NCI-H774 (cell line): ENCODE measurements at regions not wholly inside any gene's neighbourhood (a gene's known extent, or its start where the extent isn't known, plus 50 kb on each side); places are given as distances from the start of the nearest gene placed in this dataset.

Experiments
- DNase-seq: peaks from one replicate; lab custom pipeline; 2025; lab: John Stamatoyannopoulos, UW

- DNase-seq, result no peak
Measured at GRCh38 chr5:82335806-82336205, 57.7 kb upstream of the RPS23 start.

DNA sequence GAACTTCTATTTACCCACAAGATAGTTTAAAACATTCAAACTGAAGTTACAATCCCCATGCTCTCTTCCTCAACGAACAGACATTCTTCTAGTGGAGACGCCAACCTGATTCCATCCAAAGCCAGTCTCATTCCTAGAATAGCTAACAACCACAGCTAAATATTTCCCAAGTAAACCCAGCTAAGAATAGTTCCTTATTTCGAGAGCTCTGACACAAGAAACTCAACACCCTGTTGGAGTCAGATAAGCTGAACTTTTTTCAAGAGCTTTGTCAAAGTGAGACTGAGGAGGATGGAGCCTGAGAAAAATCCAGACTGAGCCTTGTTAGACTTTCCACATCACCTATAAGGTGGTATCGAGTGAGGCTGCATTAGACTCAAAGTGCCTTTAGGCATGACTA is 56.7 kb upstream of the RPS23 start:
- DNase-seq, result no peak

DNA sequence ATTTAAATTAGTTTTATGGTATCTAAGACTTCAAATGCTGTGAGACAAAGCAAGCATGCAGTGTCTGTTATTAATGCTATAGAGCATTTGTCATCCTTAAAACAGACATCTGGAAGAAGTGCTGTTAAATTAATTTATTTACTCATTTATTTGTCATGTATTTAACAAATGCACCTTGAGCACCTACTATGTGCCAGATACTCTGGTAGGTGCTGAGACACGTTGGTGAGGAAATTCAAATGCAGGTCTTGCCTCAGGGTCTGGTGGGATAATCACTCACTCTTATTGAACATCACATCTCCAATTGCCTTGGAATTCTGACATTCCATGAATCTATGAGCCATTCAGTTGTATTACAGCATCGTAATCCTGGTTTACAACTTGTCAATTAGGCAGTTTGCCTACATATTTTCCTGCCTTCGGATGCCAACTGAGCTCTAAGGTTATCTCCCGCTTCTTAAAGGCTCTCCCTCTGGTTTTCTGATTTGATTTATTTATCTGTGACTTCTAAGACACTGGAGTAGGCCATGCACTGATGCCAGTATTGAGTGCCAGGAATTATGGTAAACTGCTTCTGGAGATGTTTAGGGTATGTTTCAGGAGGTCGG is 56.0 kb upstream of the RPS23 start:
- DNase-seq, result no peak

DNA sequence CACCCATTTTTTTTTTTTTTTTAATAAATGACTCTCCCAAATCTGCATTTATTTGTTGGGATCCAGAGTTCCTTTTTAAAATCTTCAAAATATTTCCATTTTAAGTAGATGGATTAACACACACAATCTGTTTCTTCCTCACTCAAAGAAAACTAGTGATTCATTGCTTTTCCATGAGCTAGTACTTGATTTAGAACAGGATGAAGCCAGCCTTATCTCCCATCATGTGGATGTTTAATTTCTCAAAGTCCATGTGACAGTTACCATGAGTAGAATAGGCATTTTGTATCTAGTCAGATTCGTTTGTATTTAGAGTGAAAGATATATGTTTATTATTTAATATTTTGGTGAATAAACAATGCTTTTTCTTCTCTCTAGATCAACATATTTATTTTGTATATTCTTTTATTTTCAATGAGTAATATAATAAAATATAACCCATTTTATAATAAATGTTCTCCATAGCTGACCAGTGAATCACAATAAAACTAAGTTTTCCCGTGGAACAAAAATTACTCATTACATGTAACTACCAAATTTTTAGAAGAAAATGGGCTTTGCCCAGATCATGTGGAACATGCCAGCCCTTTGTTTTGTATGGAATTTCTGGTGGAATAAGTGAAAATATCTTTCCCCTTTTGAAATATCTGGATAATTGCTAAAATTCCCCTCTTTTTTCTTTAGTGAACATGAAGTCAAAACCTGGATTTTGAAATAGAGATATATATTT is 54.9 kb upstream of the RPS23 start:
- DNase-seq, result no peak

DNA sequence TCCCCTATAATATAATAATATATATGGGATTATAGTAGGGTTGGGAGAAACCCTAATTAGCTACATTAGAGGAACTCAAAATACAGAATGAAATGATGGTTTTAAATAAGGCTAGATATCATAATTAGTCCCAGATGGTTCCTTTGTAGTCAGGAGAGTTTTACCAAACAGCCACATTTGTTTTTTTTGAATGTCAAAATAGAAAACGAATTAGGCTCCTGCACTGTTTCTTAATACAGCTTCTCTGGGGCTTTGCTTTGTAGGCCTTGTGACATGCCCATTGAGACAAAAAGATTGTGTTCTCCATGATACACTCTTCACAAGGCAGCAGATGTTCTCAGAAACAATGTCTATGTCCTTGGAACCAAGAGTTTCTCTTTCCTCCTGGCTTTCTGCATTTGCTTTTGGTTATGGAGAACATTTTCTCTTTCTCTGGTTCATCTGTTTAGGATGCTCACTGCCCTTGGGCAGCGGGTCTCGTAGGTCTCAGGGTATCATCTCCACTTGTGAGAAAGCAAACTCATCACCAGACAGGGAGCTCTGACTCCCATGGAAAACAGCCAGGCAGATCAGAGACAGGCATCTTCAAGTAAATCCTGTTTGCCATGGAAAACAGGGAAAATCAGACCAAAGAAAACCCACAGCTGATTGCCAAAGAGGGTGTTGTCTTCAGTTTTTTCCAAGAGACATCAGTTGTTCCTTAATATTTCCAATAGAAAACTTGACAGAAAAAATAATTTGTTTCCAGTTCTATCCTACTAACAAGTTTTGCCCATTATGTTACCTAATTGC is 54.1 kb upstream of the RPS23 start:
- no peak for DNase-seq

DNA sequence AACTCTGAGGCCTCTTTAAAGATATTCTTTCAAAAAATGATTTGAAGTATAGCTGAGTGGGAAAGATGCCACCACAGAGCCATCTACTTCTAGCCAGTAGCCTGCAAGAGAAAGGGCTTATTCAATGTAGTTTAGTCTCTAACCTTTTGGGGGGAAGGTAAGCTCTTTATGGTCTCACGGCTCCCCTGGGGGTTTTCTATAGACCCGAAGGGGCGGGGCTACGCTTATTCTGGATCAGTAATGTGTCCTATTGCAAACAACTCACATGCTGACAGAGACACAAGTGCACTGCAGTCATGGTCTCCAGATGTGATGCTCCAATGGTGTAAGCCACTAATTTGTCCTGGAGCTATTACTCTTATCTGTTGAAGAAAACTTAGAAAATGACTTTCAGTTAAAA is 53.4 kb upstream of the RPS23 start:
- DNase-seq, result no peak

DNA sequence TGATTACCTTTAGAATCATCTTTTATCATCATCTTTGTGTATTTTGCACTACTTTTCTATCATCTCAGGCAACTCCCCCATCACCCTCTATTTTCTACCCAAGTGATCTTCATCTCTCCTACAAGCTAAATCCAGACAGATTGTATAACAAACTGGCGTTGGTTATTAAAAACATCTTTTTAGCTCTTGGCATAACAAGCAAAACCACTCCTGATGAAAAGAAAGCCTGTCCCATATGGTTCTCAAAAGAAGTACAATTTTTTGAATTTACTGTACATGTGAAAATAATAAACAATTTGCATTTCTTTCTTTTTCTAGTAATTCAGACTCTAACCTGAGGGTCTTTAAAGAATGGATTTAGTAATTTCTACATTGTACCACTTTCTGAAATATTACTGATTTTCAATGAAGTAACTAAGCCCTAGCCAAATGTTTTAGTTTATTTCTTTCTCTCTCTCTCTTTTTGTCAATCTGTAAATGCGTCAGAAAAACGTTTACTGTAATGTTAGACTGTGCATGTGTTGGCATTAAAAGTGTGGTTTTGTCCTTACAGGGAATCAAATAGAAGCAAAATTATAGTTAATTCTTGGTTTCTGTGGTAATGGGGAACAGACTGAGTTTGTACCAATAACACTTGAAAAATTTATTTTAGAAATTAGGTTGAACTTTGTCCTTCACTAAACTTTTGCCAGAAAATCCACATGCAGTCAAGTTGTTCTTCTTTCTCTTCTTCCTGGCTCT is 52.5 kb upstream of the RPS23 start:
- DNase-seq, result no peak

GRCh38 chr5:82329393-82329792 is 51.2 kb upstream of the RPS23 start:
- DNase-seq, result no peak
